GM19438 (cell line): ENCODE measurements at regions not wholly inside any gene's neighbourhood (a gene's known extent, or its start where the extent isn't known, plus 50 kb on each side); places are given as distances from the start of the nearest gene placed in this dataset.

ENCODE experiments used
- ATAC-seq: cut with Tn5 transposase; IDR thresholded peaks from one replicate; pipeline ENCODE4 v1.9.1; 2021; ENCODE audit warnings: low read depth; ENCODE audit not compliant: unreplicated experiment

DNA sequence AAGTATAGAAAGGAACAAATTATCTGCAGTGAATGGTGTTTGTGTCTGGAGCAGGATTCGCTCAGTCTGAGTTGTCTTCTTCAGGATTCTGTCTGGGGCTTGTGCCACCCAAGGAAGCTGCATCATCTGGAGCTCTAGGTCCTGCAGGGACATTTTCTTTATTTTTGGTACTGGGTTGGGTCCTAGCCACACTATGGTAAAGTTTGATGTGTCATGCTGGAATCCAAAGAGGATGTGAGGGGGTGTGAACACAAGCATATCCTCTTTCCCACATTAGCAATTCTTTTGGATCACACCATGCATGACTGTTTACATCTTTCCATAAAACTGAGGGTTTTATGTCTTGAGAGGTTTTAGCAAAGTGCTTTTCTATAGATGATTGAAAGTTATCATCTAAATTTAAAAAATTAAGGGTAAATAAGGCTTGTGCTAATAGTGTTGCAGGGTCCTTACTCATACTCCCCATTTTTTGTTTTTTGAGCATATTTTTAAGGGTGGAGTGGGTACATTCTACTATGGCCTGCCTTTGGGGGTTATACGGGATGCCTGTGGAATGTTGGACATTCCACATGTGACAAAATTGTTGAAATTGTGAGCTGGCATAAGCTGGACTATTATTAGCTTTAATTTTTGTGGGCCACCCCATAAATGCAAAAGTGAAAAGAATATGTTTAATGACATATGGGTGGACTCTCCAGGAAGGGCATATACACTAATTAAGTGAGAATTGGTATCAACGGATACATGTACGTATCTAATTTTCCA, 152.0 kb upstream of the HMCN1 start:
- ATAC-seq, result no peak

DNA sequence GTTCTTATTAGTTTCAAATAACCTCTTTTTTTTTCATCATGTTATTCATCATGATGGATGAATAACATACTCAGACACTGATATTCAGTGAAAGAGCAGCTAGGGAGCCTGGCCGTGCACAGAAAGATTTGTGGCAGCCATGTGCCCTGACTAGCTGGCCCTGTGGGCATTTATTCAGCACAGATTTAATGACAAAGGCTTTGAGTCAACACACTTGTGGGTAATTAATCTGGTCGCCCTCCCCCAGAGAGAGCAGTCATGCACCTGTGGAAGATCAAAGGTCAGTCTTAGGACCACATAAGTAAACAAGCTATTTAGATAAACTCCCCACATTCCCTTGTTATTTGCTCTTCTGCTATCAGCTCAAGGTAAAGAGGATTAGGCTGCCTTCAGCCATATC, 153.2 kb upstream of the HMCN1 start:
- ATAC-seq, result no peak

DNA sequence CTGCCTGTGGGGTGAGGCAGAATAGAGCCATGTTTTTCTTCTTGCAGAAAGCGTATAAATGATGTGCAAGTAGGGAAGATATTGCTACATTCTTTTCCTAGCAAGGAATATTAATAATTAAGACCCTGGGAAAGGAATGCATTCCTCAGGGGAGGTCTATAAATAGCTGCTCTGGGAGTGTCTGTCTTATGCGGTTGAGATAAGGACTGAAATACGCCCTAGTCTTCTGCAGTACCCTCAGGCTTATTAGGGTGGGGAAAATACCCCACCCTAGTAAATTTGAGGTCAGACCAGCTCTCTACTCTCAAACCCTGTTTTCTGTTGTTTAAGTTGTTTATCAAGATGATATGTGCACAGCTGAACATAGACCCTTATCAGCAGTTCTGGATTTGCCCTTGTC, 155.9 kb upstream of the HMCN1 start:
- ATAC-seq, result no peak

DNA sequence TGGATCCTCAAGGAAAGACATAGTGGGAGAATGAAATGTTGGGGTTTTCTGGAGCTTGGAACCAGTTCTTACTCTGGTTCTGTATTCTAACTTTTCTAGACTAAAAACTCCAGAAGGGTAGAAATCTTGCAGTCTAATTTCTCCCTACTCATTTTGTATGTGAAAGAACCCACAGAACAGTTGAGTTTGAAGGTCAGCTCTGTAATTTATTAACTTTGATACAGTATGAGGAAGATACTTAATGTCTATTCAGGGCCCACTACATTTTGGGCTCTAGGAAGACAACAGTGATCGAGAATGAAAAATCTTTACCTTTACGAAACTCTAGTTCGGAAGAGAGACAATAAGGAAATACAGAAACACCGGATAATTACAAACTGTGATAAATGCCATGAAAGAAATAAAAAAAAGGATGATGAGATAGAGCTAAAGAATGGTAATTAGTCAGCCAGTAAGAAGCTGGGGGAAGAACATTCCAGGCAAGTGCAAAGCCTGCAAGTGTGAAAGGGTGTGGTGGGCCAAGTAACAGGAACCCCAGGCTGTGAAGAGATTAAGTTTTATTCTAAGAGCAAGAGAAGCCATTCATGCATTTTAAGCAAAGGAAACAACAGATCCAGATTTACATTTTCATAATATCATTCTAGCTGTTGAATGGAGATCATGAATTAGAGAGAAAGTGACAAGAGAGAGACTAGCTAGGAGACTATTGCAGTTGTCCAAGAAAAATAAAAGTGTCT, 159.9 kb upstream of the HMCN1 start:
- no peak for ATAC-seq

DNA sequence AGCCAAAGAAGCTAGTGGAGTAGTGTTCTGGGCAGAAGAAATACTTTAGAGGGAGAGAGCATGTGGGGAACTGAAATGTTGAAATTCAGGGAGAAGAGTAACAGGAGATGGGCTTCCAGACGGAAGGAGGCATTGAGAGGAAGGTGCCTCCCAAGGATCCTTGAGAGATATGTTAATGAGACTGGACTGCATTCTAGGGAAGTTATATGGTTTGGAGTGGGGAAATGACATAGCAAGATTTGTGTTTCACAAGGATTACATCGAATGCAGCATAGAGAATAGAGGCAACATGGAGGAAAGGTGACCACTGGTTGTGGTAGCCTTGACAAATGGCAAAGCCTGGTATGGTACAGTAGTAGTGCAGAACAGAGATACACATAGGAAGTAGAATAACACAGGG, 160.5 kb upstream of the HMCN1 start:
- ATAC-seq, result no peak

DNA sequence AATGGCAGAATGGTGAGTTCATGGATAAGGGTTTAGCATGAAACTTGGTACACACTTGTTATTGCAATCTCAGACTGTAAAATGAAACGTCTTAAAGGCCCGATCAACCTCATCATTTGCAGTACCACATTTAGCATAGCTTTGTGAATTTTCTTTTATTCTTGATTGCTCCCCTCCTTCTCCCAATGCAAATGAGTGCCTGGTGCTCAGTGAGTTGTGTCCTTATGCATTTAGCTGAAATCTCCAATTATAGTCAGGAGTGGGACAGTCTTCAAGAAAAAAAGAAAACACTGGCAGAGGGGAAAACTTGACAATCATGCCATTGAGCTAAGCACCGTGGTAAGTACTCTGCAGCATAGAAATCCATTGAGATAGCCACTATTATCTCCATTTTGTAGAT, 161.0 kb upstream of the HMCN1 start:
- ATAC-seq, result no peak

DNA sequence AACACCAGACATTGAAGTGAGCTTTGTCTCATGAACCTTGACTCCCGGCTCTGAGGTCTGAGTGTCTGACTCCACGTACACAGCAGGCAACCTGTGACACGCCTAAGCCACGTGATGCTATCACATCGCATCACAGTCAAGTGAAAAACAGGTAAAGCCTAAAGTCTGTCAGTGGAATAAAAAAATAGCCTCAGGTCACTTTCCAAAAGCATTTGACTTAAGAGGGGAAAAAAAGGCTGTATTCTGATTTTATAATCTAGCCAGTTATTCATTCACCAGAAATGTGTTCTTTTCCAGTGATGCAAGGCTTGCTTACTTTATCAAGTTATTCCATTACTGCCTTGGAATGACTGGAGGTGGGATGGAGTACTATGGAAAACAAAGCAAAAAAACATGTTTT, 163.2 kb upstream of the HMCN1 start:
- no peak for ATAC-seq

DNA sequence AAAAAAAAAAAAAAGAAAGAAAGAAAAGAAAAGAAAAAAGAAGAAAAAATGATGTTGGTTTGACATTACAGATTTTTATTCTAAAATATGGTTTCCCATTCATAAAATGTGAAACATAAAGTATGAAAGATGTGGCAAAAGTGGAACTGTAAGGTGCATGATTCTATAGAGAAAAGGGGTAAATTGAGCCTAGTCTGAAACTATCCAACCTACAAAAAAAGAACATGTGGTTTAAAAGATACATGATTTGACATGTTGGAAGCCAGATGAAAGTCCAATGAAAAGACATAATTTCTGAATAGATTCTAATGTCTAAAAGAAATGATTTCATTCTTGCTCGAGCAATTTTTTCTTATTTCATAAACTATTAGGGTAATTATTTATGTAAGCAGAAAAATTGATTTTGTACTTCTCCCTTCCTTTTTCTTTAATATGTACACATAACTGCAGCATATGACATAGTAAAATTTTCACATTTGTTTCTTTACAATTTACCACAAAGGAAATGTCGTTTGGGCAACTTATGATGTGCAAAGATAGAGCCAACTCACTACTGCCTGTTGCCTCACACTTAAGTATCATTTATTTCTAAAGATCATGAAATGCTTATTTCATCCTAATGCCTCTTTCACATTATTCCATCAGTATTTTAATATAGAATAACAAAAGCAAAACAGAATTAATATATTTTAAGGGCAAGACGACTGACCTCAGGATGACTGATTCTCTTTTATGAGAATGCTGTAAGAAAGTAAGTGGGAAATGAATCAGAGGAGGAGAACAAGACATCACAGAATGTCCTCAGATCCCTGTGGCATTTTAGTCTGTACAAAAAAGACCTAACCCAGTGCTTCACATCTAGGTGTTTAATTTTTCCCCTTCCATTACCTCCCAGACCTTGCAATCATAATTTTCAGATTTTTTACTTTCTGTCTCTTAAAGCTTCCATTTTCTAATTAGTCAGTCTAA, 165.8 kb upstream of the HMCN1 start:
- ATAC-seq, result no peak

DNA sequence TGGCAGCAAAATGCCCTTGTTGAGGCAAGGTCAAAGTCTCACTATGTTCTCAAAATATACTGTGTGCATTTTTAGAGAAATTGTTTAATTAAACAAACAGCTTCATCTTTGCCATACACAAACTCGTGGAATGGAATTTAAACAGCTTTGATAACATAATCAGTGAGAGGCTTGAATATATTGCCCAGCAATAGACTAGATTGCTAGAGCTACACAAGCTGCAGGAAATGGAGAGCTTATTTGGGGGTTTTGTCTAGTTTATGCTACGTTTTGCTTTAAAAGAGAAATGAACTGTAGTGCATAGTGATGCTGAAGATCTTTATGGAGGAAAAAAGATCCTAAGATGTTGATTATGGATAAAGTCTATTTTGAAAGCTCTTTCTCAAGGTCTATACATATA, 166.8 kb upstream of the HMCN1 start:
- ATAC-seq, result no peak

DNA sequence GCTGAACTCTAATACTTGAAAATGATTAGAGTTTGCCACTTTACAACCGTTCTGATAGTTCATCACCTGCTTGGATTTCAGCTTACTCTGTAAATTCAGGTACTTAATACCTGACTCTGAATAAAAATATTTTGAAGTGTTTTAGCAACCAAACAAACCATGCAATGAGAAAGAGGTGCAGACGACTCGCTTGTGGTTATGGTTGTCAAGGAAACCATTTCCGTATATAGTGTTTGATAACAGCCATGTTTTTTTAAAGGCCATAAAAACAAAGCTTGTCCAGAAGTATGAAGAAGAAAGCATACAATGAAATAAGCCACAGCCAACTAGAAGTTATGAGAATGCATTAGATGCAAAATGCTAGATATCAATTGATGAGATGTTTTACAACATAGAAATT, 167.2 kb upstream of the HMCN1 start:
- no peak for ATAC-seq

DNA sequence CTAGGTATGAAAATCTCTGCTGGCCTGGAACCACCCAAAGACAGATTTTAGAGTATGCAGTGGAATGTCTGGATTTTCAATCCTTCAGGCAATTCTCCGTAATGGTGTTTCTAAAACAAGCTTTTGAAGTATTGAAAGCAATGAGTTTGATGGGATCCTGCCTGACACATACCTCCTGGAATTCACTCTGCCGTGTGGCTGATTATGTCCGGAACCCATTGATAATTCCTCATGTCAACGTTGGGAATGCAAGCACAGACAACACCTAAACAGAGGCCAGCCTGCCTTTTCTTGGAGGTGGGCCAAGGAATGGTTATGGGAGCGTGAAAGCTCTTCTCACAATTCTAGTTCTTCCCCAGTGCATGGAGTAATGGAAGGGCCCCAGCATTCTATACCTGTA, 168.9 kb upstream of the HMCN1 start:
- no peak for ATAC-seq

DNA sequence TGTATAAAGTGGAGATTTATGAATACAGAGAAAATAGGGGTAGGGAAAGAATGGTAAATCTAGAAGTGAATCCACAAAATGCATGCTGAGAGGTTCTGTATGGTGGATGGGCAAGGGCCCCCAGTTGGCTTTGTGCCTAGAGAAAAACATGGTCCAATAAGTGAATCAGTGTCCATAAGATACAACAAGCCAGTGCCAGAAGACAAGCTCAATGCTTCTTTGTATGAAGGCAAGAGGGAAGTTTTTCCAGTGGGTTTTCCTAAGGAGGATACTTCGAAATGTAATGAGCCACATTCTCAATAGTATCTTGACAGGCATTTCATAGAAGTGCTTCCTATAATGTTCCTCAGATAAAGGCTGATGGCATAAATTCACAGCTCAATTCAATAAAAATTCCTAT, 169.4 kb upstream of the HMCN1 start:
- ATAC-seq, result no peak

DNA sequence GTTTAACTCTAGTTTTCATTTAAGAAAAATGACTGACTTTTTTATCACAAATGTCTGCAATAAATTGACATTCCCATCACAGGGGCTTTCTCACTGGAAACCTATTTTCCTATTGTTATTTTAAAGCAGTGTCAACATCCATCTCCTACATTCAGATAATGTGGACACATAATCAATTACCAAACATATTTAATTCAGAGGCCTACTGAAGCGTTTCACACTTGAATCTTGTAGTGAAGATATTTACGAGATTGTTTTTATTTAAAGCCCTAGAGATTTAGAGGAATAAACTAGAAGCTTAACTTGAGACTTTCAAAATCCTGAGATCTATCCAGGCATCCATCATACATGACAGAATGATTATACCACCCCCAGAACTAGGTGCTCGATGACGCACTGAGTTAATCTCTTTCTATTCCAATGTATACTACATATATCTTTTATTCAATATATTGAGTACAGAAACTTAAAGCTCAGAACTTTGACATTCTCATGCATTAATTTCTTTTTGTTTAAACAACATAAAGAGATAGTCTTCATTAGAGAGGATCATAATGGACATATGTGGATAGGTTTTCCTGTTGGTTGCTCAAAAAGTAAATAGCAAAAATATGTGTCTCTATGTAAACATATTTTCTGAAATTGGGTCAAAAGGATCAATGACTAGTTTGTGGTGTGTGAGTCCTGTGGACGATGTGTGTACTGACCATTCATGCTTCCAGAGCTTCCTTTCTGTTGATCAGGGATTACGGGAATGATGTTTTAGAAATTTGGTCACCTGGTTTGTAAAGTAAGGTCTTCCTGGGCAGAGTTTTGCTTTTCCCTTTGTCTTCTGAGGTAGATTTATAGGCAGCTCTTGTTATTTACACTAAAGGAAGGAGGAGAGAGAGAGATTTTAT, 171.5 kb upstream of the HMCN1 start:
- no peak for ATAC-seq

DNA sequence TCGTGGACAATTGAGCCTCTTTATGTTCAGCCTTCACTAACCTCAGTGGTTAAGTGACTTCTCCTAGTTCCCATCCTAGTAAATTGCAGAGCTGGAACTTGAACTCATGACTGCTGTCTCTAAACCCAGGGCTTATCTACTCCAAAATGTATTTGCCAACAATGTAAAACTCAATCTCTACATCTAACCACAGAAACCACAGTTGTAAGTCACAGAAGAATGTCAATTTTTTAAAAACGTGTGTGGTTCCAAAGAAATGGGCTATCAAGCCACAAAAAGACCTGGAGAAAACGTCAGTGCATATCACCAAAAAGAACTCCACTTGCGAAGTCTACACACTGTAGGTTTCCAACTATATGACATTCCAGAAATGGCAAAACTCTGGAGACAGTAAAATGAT, 172.6 kb upstream of the HMCN1 start:
- no peak for ATAC-seq

DNA sequence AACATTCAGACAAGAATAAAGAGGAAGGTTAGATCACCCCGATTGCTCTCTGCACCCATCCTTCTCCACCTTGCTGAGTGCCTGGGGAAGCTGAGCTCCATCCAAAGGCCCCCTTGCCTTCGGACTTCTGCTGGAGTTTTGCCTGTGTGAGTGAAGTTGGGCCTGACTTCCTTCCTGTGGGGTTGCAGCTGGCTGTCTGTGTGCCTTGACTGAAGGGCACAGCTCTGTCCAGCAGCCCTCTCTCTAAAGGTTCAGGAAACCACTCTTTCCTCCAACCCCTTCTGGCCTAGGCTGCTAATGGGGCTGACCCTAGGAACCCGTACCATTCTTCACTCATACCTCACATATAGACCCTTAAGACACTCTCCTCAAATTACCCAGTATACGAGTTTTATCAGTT, 173.4 kb upstream of the HMCN1 start:
- no peak for ATAC-seq

DNA sequence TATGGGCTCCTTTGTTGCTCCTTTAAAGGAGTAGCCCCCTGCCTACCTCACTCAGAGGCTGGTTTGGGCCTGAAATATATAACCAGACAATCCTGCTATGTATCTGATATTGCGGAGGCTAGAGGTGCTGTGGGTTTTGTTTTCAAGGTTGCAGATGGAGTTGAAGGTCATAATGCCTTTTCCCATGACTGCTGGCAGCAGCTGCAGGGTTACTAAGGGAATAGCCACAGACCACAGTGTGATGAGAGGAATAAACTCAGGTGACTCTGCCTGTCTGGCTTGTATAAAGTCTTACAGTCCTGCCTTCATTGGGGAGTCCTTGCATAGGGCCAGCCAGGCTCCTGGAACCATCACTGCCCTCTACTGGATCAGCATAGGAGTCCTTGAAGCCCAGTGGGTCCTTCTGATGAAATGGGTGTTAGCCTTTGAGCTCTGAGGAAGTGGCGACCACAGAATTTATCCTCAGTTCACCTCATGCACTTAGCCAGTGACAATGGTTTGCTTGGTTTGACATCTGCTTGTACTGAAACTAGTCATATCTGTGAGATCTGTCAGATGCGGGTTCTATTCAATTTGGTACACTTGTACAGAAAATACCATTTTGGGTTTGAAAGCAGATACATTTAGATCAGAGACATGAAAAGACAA, 174.4 kb upstream of the HMCN1 start:
- peak; percentile 98 for ATAC-seq

DNA sequence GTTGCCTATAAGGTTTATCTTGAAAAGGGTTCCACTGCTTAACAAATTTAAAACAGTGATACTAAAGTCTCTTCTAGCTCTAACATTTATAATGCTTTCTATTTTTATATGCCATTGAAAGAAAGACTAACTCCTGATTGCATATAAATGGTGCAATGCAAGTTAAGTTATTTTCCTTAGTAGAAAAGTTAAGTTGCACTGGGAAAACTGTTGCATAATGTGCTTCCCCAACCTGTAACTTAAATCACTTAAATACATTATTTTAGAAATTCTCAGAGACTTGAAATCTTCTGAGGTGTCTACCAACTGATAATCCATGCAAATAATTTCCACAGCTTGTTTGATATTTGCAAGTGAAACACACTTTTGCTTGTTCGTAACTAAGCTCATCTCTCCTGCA, 175.0 kb upstream of the HMCN1 start:
- ATAC-seq, result no peak

DNA sequence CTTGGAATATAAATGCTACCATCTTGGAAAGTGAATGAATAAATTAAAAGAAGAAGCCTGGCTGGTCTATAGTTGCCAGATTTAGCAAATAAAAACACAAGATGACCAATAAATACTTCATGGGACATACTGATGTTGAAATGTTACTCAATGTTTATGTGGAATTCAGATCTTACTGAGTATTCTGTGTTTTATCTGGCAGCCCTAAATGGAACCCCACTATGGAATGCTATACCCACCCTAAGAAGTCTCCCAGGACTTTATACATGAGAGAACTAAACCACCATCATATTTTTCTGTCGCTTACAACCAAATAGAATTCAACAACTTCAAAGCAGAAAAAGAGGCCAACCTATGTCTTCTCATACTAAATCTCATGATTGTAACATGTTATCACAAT, 177.6 kb upstream of the HMCN1 start:
- ATAC-seq, result no peak

DNA sequence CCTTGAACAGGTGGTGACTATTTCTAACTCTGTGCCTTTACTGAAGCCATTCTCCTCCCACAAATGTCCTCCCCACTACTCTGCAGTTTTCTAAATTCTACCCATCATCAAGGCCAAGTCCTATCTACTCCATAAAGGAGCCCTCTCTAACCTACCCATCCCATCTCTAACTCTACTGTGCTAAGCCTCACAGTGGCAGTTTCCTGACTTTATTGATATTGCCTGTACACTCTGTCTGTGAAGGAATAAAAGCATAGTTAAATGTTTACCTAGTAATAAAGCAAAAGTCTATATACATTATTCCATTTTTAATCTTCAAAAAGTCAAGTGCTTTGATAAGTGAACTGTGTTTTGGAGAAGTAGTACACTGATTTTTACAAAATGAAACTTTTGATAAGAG, 178.4 kb upstream of the HMCN1 start:
- no peak for ATAC-seq

DNA sequence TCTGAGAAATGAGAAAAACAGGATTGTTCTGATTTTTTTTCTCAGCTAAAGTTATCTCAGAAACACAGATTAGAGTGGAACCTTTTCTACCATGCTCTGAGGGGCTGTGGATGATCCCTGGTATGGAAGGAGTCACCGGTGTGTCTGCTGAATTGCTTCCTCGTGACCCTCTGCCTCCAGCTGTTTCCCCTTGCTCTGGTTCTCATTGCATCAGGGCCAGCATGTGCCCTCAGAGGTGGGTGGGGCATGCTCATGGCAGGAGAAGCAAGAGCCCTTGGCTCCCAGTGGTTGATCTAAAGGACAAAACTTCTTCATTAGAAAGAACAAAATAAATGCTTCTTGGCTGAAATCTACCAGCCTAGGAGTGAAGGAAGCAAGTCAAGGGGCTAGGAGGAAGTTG, 183.2 kb upstream of the HMCN1 start:
- ATAC-seq, result no peak
